ENCODE measurements at regions not wholly inside any gene's neighbourhood (a gene's known extent, or its start where the extent isn't known, plus 50 kb on each side); places are given as distances from the start of the nearest gene placed in this dataset.

- H3K36me3 Mint-ChIP-seq (ENCODE audit: low read depth), result no peaks in the 10 kb centered on the region
- no peak overlapping the region for H3K27ac Mint-ChIP-seq
- H3K9me3 Mint-ChIP-seq, result no peaks in the 10 kb centered on the region
Measured at GRCh38 chr15:62802612-62803011, 239.9 kb upstream of the TPM1 start.

DNA sequence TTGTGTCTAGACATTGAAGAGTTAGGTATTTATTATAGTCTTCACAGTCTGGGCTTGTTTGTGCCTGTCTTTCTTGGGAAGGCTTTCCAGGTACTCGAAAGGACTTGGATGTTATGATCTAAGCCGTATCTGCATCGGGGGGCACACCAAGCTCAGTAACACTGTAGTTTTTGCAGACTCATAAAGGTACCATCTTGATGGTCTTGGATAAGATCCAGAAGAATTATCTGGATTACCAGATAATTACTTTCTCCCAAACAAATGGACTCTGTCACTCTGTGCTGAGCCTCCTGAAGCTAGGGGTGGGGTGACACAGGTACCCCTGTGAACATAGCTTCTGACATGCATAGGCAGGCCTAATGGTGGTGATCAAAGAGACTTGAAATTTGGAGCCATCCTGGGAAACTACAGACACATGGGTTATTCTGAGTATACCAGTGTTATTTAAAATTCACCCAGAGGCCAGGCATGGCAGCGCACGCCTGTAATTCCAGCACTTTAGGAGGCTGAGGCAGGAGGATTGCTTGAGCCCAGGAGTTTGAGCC, 238.6 kb upstream of the TPM1 start:
- H3K27me3 Mint-ChIP-seq (ENCODE audit: low read depth), result peaks cover 9% of the 10 kb centered on the region
- no peak overlapping the region for H3K4me3 Mint-ChIP-seq
- no peak overlapping the region for H3K27ac Mint-ChIP-seq
- no peaks in the 10 kb centered on the region for H3K36me3 Mint-ChIP-seq (ENCODE audit: low read depth)
- no peak for DNase-seq (ENCODE audit: low spot score)
- no peaks in the 10 kb centered on the region for H3K9me3 Mint-ChIP-seq
- H3K4me1 Mint-ChIP-seq (ENCODE audit: low read depth), result no peaks in the 10 kb centered on the region

More at GRCh38 chr15:62802612-62803011, 239.9 kb upstream of the TPM1 start:
- no peak overlapping the region for H3K4me3 Mint-ChIP-seq
- H3K27me3 Mint-ChIP-seq (ENCODE audit: low read depth), result peaks cover 9% of the 10 kb centered on the region
- H3K4me1 Mint-ChIP-seq (ENCODE audit: low read depth), result no peaks in the 10 kb centered on the region
- DNase-seq (ENCODE audit: low spot score), result no peak

DNA sequence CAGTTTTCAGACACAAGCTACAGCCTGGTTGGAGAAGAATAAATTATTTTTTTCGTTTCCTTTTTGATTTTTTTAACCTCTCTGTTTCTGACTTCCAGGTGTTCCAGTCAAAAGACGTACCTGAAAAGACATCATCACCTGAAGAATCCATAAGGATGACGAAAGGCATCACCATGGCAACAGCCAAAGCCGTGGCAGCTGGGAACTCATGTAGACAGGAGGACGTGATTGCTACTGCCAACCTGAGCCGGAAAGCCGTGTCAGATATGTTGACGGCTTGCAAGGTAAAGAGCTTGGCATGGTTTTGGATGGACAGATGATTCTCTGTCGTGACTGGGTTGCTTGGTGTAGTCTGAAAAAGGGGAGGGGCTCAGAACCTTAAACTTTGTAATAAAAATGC, 237.0 kb upstream of the TPM1 start:
- Mint-ChIP-seq H3K9me3 (no peaks in the 10 kb centered on the region), H3K4me3 (no peak overlapping the region), H3K27me3 (ENCODE audit: low read depth) (peaks cover 9% of the 10 kb centered on the region), H3K4me1 (ENCODE audit: low read depth) (no peaks in the 10 kb centered on the region), H3K27ac (no peak overlapping the region), H3K36me3 (ENCODE audit: low read depth) (no peaks in the 10 kb centered on the region)
- DNase-seq (ENCODE audit: low spot score), result no peak

DNA sequence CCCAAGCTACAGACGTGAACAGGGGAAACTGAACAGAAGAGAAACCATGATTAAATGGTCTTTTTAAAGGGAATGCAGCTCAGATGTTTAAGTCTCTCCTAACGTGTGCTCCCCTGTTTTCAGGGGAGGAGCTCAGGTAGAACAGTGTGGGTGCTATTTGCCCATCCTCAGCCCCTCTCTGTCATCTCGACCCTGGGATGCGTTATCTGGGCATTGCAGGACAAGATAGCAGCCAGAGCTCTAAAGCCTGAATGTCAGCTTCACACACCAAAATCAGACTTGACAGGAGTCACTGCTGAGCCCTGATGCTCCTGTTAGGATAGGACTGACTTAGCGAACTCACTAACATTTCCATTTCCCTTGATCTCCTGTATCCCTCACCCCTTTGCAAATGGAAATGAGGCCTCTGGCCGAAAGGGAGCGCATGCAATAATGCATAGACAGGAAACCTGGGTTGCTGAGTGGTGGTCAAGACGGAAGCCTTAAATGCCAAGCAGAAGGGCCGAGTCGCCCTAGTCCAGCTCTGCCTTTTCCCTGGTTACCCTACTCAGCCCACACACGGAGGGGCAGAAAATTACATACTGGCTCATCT, 234.9 kb upstream of the TPM1 start:
- DNase-seq (ENCODE audit: low spot score), result no peak
- H3K9me3 Mint-ChIP-seq, result no peaks in the 10 kb centered on the region
- peaks cover 9% of the 10 kb centered on the region for H3K27me3 Mint-ChIP-seq (ENCODE audit: low read depth)
- H3K36me3 Mint-ChIP-seq (ENCODE audit: low read depth), result no peaks in the 10 kb centered on the region
- H3K27ac Mint-ChIP-seq, result no peak overlapping the region
- H3K4me1 Mint-ChIP-seq (ENCODE audit: low read depth), result no peaks in the 10 kb centered on the region
- no peak overlapping the region for H3K4me3 Mint-ChIP-seq

DNA sequence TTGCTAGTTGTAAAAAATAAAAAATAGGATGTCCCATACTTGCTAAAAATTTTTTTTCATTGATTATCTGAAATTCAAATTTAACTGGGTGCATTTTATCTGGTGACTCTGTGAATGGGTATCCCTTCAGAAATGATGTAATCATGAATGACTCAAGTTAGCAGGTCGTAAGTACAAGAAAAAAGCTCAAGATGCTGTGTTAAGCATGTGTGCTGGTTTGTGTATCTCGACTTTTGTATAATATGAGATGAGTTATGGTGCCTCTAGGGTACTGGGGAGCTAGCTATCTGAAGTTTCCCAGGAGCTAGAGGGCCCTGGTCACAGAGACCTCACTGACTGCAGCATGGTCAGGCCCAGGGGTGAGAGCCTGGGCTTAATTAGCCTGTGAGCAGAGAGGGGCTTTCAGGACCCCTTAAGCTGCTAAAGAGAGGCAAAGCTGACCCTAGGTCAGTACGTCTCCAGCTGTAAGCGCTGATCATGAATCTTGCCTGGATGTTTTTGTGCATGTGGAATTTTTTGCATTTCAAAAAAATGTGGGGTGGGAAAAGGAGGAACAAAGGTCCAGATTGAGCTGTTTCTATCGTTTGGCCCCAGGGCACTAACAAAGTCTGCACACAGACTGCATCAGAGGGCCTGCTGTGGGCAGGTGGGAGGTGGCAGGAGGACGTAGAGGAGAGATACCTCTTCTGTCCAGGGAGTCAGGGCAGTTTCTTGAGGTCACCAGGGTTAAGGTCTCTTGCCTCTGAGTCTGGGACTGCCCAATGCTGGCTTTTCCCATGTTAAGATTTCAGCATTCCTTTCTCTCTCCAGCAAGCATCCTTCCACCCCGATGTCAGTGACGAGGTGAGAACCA, 233.2 kb upstream of the TPM1 start:
- Mint-ChIP-seq H3K27ac (no peak overlapping the region), H3K27me3 (ENCODE audit: low read depth) (peaks cover 1% of the 10 kb centered on the region), H3K4me1 (ENCODE audit: low read depth) (no peaks in the 10 kb centered on the region), H3K36me3 (ENCODE audit: low read depth) (no peaks in the 10 kb centered on the region), H3K4me3 (no peak overlapping the region), H3K9me3 (no peaks in the 10 kb centered on the region)
- no peak for DNase-seq (ENCODE audit: low spot score)

- H3K27ac Mint-ChIP-seq, result no peak overlapping the region
- H3K27me3 Mint-ChIP-seq (ENCODE audit: low read depth), result no peaks in the 10 kb centered on the region
- H3K4me1 Mint-ChIP-seq (ENCODE audit: low read depth), result no peaks in the 10 kb centered on the region
- DNase-seq (ENCODE audit: low spot score), result no peak
- H3K4me3 Mint-ChIP-seq, result no peak overlapping the region
- H3K9me3 Mint-ChIP-seq, result no peaks in the 10 kb centered on the region
- no peaks in the 10 kb centered on the region for H3K36me3 Mint-ChIP-seq (ENCODE audit: low read depth)
Measured at GRCh38 chr15:62809968-62810260, 232.6 kb upstream of the TPM1 start.

GRCh38 chr15:62812515-62812835, 230.1 kb upstream of the TPM1 start:
- H3K4me3 Mint-ChIP-seq, result no peak overlapping the region
- H3K27me3 Mint-ChIP-seq (ENCODE audit: low read depth), result peaks cover 2% of the 10 kb centered on the region
- H3K36me3 Mint-ChIP-seq (ENCODE audit: low read depth), result no peaks in the 10 kb centered on the region
- no peak overlapping the region for H3K27ac Mint-ChIP-seq
- DNase-seq (ENCODE audit: low spot score), result no peak
- no peaks in the 10 kb centered on the region for H3K9me3 Mint-ChIP-seq
- H3K4me1 Mint-ChIP-seq (ENCODE audit: low read depth), result no peaks in the 10 kb centered on the region

DNA sequence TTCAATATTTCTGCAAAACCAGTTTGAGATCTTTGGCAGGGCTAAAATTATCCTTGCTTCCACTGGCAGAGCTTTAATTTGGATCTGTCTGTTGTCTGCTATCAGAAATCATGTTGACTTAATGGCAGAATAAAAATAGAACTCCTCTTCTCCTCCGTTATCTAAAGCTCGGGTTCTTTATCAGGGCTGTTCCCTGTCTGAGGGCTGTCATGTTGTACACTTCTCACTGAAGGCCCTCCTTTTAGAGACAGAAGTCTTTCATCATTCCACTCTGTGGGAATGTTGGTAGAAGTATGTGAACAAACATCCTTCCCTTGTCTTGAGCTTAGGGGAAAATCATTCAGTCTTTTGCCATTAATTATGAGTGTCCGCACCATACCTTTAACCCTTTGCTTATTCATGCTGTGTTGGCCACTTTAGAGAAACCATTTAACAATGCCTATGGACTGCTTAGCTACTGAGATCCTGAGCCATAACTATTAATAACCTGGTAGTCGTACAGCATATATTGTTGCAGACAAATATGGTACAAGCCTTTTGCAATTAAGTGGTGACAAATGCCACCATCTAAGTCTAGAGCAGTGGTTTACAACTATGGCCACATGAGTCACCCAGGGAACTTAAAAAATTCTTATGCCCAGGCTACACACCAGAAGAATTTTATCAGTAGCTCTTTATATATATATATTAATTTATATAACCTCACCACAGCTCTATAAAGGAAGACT, 226.0 kb upstream of the TPM1 start:
- H3K27me3 Mint-ChIP-seq (ENCODE audit: low read depth), result peaks cover 4% of the 10 kb centered on the region
- no peaks in the 10 kb centered on the region for H3K4me1 Mint-ChIP-seq (ENCODE audit: low read depth)
- no peak for DNase-seq (ENCODE audit: low spot score)
- H3K4me3 Mint-ChIP-seq, result no peak overlapping the region
- H3K36me3 Mint-ChIP-seq (ENCODE audit: low read depth), result no peaks in the 10 kb centered on the region
- no peak overlapping the region for H3K27ac Mint-ChIP-seq
- no peaks in the 10 kb centered on the region for H3K9me3 Mint-ChIP-seq

DNA sequence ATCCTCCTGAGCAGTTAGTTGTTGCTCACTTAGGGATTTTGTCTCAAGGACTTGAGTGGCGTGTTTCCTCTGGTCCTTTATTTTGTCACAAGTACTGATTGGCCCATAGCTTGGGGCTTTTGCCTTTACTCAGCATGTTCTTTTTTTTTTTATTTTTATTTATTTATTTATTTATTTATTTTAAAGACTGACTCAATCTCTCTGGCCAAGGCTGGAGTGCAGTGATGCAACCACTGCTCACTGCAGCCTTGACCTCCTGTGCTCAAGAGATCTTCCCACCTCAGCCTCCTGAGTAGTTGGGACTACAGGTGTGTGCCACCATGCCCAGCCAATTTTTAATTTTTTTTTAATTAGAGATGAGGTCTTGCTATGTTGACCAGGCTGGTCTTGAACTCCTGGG, 223.9 kb upstream of the TPM1 start:
- H3K4me1 Mint-ChIP-seq (ENCODE audit: low read depth), result no peaks in the 10 kb centered on the region

DNA sequence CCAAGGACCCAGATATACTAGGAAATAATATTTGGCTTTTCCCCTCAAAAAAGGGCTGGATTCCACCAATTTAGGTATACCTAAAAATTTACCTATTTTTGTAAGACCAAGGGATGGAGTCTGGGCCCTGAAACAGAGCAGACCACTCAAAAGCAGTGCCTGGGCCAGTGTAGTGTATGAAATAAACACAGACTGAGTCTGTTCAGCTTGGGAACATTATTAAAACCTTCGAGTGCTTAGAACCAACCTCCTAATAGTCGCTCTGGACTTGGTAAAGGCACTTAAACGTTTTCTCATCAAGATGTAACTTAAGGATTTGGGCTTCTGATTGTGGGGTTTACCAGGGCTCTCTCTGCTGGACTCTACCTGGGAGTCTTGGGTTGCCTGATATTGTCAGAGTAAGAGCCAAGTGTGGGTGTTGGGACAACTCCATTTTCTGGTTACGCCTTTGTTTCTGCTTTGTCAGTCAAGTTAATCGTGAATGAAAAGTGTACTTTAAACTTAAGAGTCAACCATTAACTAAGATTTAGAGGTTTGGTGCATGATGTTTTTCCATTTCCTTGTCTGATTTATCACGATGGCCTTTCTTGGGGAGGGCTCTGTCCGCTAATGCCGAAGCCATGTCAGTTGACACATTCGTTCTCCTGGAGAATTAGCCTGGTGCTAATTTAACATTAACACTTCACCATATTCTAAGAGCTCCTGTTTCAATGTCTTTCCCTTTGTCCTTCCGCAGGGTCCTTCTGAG, 221.0 kb upstream of the TPM1 start:
- peaks cover 5% of the 10 kb centered on the region for H3K27me3 Mint-ChIP-seq (ENCODE audit: low read depth)
- no peaks in the 10 kb centered on the region for H3K36me3 Mint-ChIP-seq (ENCODE audit: low read depth)
- H3K4me1 Mint-ChIP-seq (ENCODE audit: low read depth), result no peaks in the 10 kb centered on the region
- H3K4me3 Mint-ChIP-seq, result no peak overlapping the region
- DNase-seq (ENCODE audit: low spot score), result no peak
- no peak overlapping the region for H3K27ac Mint-ChIP-seq
- no peaks in the 10 kb centered on the region for H3K9me3 Mint-ChIP-seq

More for the DNA sequence above, 223.9 kb upstream of the TPM1 start:
- H3K27ac Mint-ChIP-seq, result no peak overlapping the region
- H3K9me3 Mint-ChIP-seq, result no peaks in the 10 kb centered on the region
- H3K4me3 Mint-ChIP-seq, result no peak overlapping the region
- DNase-seq (ENCODE audit: low spot score), result no peak
- no peaks in the 10 kb centered on the region for H3K36me3 Mint-ChIP-seq (ENCODE audit: low read depth)
- peaks cover 7% of the 10 kb centered on the region for H3K27me3 Mint-ChIP-seq (ENCODE audit: low read depth)

DNA sequence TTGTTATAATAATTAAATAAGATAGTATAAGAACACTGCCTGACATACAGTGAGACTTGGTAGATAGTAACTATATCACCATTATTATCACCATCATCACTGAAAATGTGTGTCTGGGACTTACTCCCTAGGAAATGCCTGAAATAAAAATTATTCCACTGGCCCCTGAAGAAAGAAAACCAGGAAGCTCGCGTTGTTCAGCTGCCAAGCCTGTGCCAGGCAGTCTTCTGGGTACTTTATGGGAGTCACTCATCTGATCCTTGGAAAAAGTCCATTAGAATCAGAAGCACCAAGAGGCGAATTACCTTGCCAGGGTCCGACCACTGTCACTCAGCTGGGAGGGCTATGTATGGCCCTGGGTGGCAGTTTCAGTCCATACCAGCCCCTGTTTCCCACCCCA, 220.3 kb upstream of the TPM1 start:
- Mint-ChIP-seq H3K4me3 (no peak overlapping the region), H3K27ac (no peak overlapping the region), H3K9me3 (no peaks in the 10 kb centered on the region), H3K27me3 (ENCODE audit: low read depth) (peaks cover 5% of the 10 kb centered on the region), H3K36me3 (ENCODE audit: low read depth) (no peaks in the 10 kb centered on the region), H3K4me1 (ENCODE audit: low read depth) (no peaks in the 10 kb centered on the region)
- no peak for DNase-seq (ENCODE audit: low spot score)

GRCh38 chr15:62823561-62823960, 219.0 kb upstream of the TPM1 start:
- Mint-ChIP-seq H3K9me3 (no peaks in the 10 kb centered on the region), H3K4me3 (no peak overlapping the region), H3K27me3 (ENCODE audit: low read depth) (peaks cover 5% of the 10 kb centered on the region)

DNA sequence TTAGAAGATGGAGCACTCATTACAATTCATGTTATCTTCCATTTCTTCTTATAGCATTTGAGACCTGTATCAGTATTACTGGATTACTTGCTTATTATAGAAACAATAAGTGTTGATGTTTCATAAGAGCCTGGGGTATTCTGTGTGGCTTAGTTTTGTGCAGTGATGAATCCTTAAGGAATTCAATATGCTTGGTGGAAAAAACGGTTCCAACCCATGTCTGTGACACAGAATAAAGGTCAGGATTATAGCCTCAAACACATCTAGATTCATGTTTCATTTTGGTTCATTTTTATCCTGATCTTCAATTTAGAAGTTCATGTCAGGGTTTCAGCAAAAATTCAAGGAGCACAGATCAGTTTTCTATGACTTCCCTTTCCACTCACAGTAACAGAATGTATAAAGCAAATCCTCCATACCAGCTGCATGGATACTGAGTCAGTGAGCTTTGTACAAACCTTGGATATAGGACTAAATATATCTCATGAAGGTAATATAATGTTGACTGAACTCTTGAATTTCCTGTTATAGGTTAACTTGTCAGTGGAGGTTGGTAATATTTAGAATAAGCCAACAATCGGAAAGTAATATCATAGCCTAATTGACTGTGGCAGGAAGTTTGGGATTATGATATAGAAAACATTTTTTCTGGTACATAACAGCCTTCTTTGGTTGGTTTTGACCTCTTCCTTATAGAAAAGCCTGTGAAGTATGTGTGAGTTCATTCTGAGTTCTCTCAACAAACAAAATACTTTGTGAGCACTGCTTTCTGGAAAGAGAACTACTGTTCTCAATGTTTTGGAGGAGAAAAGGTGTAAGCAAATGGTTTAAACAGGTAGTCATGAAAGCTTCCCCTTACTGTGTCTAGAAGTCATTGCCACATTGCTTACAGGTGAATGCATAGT, 218.2 kb upstream of the TPM1 start:
- Mint-ChIP-seq H3K36me3 (ENCODE audit: low read depth) (no peaks in the 10 kb centered on the region), H3K27ac (no peak overlapping the region), H3K4me1 (ENCODE audit: low read depth) (no peaks in the 10 kb centered on the region), H3K4me3 (no peak overlapping the region), H3K27me3 (ENCODE audit: low read depth) (peaks cover 5% of the 10 kb centered on the region), H3K9me3 (no peaks in the 10 kb centered on the region)
- no peak for DNase-seq (ENCODE audit: low spot score)

More at GRCh38 chr15:62823561-62823960, 219.0 kb upstream of the TPM1 start:
- no peak overlapping the region for H3K27ac Mint-ChIP-seq
- H3K4me1 Mint-ChIP-seq (ENCODE audit: low read depth), result no peaks in the 10 kb centered on the region
- DNase-seq (ENCODE audit: low spot score), result no peak
- H3K36me3 Mint-ChIP-seq (ENCODE audit: low read depth), result no peaks in the 10 kb centered on the region
